ENCODE measurements at regions not wholly inside any gene's neighbourhood (a gene's known extent, or its start where the extent isn't known, plus 50 kb on each side); places are given as distances from the start of the nearest gene placed in this dataset.

DNA sequence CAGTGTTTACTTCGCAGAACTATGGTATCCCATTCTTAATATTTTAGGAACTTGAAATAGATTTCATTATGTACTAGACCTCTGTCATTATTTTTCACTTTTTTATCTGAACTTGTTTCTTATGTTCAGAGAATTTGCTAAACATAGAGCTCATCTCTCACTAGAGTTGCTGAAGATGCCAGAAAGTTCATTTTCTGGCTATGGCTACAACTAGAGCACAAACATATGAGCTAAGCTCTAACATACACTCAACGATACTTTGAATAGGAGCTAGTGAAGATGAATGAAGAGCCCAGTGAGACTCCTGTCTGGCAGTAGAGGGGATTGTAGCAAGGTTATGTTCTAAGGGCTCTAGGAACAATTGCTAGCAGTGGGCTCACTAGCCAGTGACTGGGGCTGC lies 582.2 kb downstream of the KIF4B start:
- no peak for TF ChIP-seq POLR2AphosphoS5 (IDR thresholded peaks at IDR 0.05; ENCODE audit: low read depth, low read length)
- no peak for TF ChIP-seq FOXP2 (optimal IDR thresholded peaks at IDR 0.05; ENCODE audit: borderline replicate concordance, extremely low read depth, extremely low read length, insufficient read depth)
- TF ChIP-seq, protein P1, sequence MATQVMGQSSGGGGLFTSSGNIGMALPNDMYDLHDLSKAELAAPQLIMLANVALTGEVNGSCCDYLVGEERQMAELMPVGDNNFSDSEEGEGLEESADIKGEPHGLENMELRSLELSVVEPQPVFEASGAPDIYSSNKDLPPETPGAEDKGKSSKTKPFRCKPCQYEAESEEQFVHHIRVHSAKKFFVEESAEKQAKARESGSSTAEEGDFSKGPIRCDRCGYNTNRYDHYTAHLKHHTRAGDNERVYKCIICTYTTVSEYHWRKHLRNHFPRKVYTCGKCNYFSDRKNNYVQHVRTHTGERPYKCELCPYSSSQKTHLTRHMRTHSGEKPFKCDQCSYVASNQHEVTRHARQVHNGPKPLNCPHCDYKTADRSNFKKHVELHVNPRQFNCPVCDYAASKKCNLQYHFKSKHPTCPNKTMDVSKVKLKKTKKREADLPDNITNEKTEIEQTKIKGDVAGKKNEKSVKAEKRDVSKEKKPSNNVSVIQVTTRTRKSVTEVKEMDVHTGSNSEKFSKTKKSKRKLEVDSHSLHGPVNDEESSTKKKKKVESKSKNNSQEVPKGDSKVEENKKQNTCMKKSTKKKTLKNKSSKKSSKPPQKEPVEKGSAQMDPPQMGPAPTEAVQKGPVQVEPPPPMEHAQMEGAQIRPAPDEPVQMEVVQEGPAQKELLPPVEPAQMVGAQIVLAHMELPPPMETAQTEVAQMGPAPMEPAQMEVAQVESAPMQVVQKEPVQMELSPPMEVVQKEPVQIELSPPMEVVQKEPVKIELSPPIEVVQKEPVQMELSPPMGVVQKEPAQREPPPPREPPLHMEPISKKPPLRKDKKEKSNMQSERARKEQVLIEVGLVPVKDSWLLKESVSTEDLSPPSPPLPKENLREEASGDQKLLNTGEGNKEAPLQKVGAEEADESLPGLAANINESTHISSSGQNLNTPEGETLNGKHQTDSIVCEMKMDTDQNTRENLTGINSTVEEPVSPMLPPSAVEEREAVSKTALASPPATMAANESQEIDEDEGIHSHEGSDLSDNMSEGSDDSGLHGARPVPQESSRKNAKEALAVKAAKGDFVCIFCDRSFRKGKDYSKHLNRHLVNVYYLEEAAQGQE (IDR thresholded peaks at IDR 0.05; ENCODE audit: insufficient read depth in 1 of 2, low read depth in 2 of 2, low read length in 2 of 2): no peak
- no peak for TF ChIP-seq SIN3A (IDR thresholded peaks at IDR 0.05; ENCODE audit: borderline replicate concordance, insufficient read depth, low read length)
- no peak for TF ChIP-seq TAF1 (IDR thresholded peaks at IDR 0.05; ENCODE audit: borderline replicate concordance, insufficient read depth, low read length)

DNA sequence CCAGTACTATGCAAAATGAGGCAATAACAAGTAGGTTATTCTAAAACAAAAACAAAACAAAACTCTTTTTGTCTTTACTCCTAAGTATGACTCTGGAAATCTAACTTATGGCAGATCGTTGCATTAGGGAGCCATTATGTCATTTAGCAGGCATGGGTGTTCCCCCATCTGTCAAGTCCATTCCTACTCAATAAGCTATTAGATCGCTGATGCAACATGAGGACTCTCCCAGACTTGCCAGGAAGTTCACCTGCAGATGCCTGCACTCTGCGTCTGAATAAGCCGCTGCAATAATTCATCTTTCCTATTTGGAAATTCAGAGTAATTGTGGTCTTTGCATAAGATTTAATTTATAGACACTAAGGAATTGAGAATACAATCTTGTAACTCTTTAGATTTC lies 585.0 kb downstream of the KIF4B start:
- TF ChIP-seq SIN3A (IDR thresholded peaks at IDR 0.05; ENCODE audit: borderline replicate concordance, insufficient read depth, low read length) (no peak), POLR2AphosphoS5 (IDR thresholded peaks at IDR 0.05; ENCODE audit: low read depth, low read length) (no peak), TAF1 (IDR thresholded peaks at IDR 0.05; ENCODE audit: borderline replicate concordance, insufficient read depth, low read length) (no peak), FOXP2 (optimal IDR thresholded peaks at IDR 0.05; ENCODE audit: borderline replicate concordance, extremely low read depth, extremely low read length, insufficient read depth) (no peak)
- TF ChIP-seq, protein P1 (IDR thresholded peaks at IDR 0.05; ENCODE audit: insufficient read depth in 1 of 2, low read depth in 2 of 2, low read length in 2 of 2): no peak

DNA sequence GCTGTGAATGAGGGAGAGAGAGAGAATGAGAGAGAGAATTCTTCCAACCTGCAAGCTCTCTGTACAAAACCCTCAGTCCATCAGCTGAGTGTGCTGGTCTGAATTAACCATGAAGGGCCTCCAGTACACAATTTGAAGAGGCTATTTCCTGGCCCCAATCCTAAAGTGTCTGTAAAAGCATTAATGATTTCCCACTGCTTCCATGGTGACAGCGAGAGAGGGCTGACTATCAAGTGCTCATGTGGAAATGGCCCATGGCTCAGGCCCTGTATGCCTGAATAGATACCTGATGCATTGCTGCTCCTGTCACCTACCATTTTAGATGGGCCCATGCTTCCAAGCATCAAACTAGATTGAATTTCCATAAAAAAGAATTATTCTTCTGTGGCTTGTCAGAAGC lies 592.4 kb downstream of the KIF4B start:
- TF ChIP-seq TAF1 (IDR thresholded peaks at IDR 0.05; ENCODE audit: borderline replicate concordance, insufficient read depth, low read length): no peak
- TF ChIP-seq, protein P1 (IDR thresholded peaks at IDR 0.05; ENCODE audit: insufficient read depth in 1 of 2, low read depth in 2 of 2, low read length in 2 of 2): no peak
- no peak for TF ChIP-seq SIN3A (IDR thresholded peaks at IDR 0.05; ENCODE audit: borderline replicate concordance, insufficient read depth, low read length)
- TF ChIP-seq POLR2AphosphoS5 (IDR thresholded peaks at IDR 0.05; ENCODE audit: low read depth, low read length): no peak
- no peak for TF ChIP-seq FOXP2 (optimal IDR thresholded peaks at IDR 0.05; ENCODE audit: borderline replicate concordance, extremely low read depth, extremely low read length, insufficient read depth)

DNA sequence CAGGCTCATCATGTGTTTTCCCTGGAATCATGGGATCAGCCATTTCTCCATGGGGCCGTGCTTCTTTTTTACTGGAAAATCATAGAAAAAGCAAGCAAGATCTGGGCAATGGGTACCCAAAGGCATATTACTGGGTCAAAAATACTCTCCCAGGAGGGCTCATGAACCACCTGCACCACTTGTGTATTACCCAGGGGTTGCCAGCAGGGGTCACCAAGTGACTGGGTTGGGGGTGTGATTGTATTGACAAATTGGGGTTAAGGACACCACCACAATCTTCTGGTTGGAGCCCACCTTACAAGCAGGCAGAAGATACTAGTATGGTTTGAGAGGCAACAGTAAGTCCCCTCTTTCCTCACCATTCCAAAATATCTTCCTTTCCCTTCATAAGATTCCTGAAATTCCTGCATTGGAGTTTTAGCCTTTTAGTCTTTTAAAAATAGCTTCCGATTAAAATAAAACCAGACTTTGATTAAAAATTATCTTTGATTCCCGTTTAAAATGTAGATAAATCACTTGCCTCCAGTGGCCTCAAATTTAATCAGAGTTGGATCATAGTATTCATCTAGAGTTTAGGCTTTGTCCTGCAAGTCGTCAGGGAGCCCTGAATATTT lies 603.3 kb downstream of the KIF4B start:
- TF ChIP-seq POLR2AphosphoS5 (IDR thresholded peaks at IDR 0.05; ENCODE audit: low read depth, low read length): no peak
- no peak for TF ChIP-seq FOXP2 (optimal IDR thresholded peaks at IDR 0.05; ENCODE audit: borderline replicate concordance, extremely low read depth, extremely low read length, insufficient read depth)
- TF ChIP-seq, protein P1 (IDR thresholded peaks at IDR 0.05; ENCODE audit: insufficient read depth in 1 of 2, low read depth in 2 of 2, low read length in 2 of 2): no peak
- TF ChIP-seq SIN3A (IDR thresholded peaks at IDR 0.05; ENCODE audit: borderline replicate concordance, insufficient read depth, low read length): no peak
- no peak for TF ChIP-seq TAF1 (IDR thresholded peaks at IDR 0.05; ENCODE audit: borderline replicate concordance, insufficient read depth, low read length)
